MM.1S (cell line): ENCODE measurements at regions not wholly inside any gene's neighbourhood (a gene's known extent, or its start where the extent isn't known, plus 50 kb on each side); places are given as distances from the start of the nearest gene placed in this dataset.

ENCODE experiments used
- DNase-seq: peaks from one replicate; pipeline ENCODE4 v3.0.0-alpha.2; 2015
- H2AFZ ChIP-seq: fragments of 300-600 bp; sonication (generic); 2 replicates; pipeline ENCODE4 v1.6.0; 2016; ENCODE audit warnings: antibody characterized with exemption, low read length
- H3F3A ChIP-seq: fragments of 300-600 bp; sonication (generic); 2 replicates; pipeline ENCODE4 v1.6.1; 2016; ENCODE audit warnings: mild to moderate bottlenecking, antibody characterized with exemption, low read length, moderate library complexity, mixed read lengths; ENCODE audit not compliant: insufficient read depth
- H3K27ac ChIP-seq: fragments of 300-600 bp; sonication (generic); 2 replicates; pipeline ENCODE4 v1.5.1; 2016; ENCODE audit warnings: mild to moderate bottlenecking, low read length
- H3K27me3 ChIP-seq: fragments of 300-600 bp; sonication (generic); replicated peaks from 2 replicates; pipeline ENCODE4 v1.6.0; 2016; ENCODE audit warnings: low read length; ENCODE audit not compliant: insufficient read depth
- H3K36me3 ChIP-seq: fragments of 300-600 bp; sonication (generic); replicated peaks from 2 replicates; pipeline ENCODE4 v1.6.1; 2016; ENCODE audit warnings: mild to moderate bottlenecking, low read length, mixed read lengths; ENCODE audit not compliant: insufficient read depth
- H3K4me1 ChIP-seq: fragments of 300-600 bp; sonication (generic); 2 replicates; pipeline ENCODE4 v1.6.1; 2016; ENCODE audit warnings: low read length, mixed read lengths
- H3K4me2 ChIP-seq: fragments of 300-600 bp; sonication (generic); 2 replicates; pipeline ENCODE4 v1.6.0; 2016; ENCODE audit warnings: low read depth, low read length
- H3K4me3 ChIP-seq: fragments of 300-600 bp; sonication (generic); 2 replicates; pipeline ENCODE4 v1.5.1; 2016; ENCODE audit warnings: low read length, mixed read lengths
- H3K79me2 ChIP-seq: fragments of 300-600 bp; sonication (generic); 2 replicates; pipeline ENCODE4 v1.6.1; 2016; ENCODE audit warnings: mixed run types, low read length, mixed read lengths
- H3K9ac ChIP-seq: fragments of 300-600 bp; sonication (generic); 2 replicates; pipeline ENCODE4 v1.6.1; 2016; ENCODE audit warnings: low read length, mixed read lengths
- H3K9me2 ChIP-seq: fragments of 300-600 bp; sonication (generic); replicated peaks from 2 replicates; pipeline ENCODE4 v1.6.1; 2016; ENCODE audit warnings: mild to moderate bottlenecking, low read length, mixed read lengths; ENCODE audit not compliant: insufficient read depth
- H3K9me3 ChIP-seq: fragments of 300-600 bp; sonication (generic); replicated peaks from 2 replicates; pipeline ENCODE4 v1.6.1; 2016; ENCODE audit warnings: mild to moderate bottlenecking, low read length, mixed read lengths; ENCODE audit not compliant: insufficient read depth
- H4K20me1 ChIP-seq: fragments of 300-600 bp; sonication (generic); 2 replicates; pipeline ENCODE4 v1.6.1; 2016; ENCODE audit warnings: mild to moderate bottlenecking, low read length, moderate library complexity, mixed read lengths; ENCODE audit not compliant: insufficient read depth
- CTCF ChIP-seq: fragments of 300-600 bp; sonication (generic); IDR thresholded peaks from 2 replicates; pipeline ENCODE4 v1.5.1; 2016; ENCODE audit warnings: antibody characterized with exemption, low read length, mixed read lengths
- EZH2 ChIP-seq: fragments of 300-600 bp; sonication (generic); optimal IDR thresholded peaks from 2 replicates; pipeline ENCODE3; 2017; ENCODE audit warnings: low read depth, mild to moderate bottlenecking, antibody characterized with exemption, low read length, mixed read lengths
- EZH2phosphoT487 ChIP-seq: fragments of 300-600 bp; sonication (generic); IDR thresholded peaks from 2 replicates; pipeline ENCODE4 v1.6.1; 2018; ENCODE audit warnings: antibody characterized with exemption, low read length

- H3K9ac ChIP-seq: no peak overlapping the region
- TF ChIP-seq CTCF: no peak
- no peak for TF ChIP-seq EZH2
- no peak for TF ChIP-seq EZH2phosphoT487
- H3K4me3 ChIP-seq: no peak overlapping the region
- 0 out of 2 replicates have a peak, but pooled peaks cover 4% of the 10 kb centered on the region for H3K4me1 ChIP-seq
- H3K36me3 ChIP-seq: no peaks in the 10 kb centered on the region
- H3K27ac ChIP-seq: no peak overlapping the region
- no peak overlapping the region for H3K4me2 ChIP-seq
- H3K9me2 ChIP-seq: no peaks in the 10 kb centered on the region
- no peaks in the 10 kb centered on the region for H4K20me1 ChIP-seq
- H3F3A ChIP-seq: no peaks in the 10 kb centered on the region
- H2AFZ ChIP-seq: no peak overlapping the region
- DNase-seq: no peak
- no peaks in the 10 kb centered on the region for H3K27me3 ChIP-seq
- no peaks in the 10 kb centered on the region for H3K9me3 ChIP-seq
- no peaks in the 10 kb centered on the region for H3K79me2 ChIP-seq
These were observed 330.7 kb upstream of the RASGEF1B start for GRCh38 chr4:81802285-81802846.

GRCh38 chr4:81799371-81799770 lies 327.7 kb upstream of the RASGEF1B start:
- H2AFZ ChIP-seq: no peak overlapping the region
- no peaks in the 10 kb centered on the region for H3K36me3 ChIP-seq
- no peak for DNase-seq
- no peak for TF ChIP-seq CTCF
- no peak overlapping the region for H3K4me3 ChIP-seq
- H3K4me1 ChIP-seq: peaks cover 11% of the 10 kb centered on the region; the same call in 1 of the 2 replicates
- H3K9me3 ChIP-seq: no peaks in the 10 kb centered on the region
- no peaks in the 10 kb centered on the region for H4K20me1 ChIP-seq
- no peak overlapping the region for H3K27ac ChIP-seq
- H3K4me2 ChIP-seq: no peak overlapping the region
- H3K9ac ChIP-seq: no peak overlapping the region
- H3K27me3 ChIP-seq: no peaks in the 10 kb centered on the region
- H3F3A ChIP-seq: peaks cover 8% of the 10 kb centered on the region; the same call in 1 of the 2 replicates
- no peaks in the 10 kb centered on the region for H3K9me2 ChIP-seq
- H3K79me2 ChIP-seq: no peaks in the 10 kb centered on the region

- Histone ChIP-seq H3K4me1 (peaks cover 11% of the 10 kb centered on the region; the same call in 1 of the 2 replicates), H3K9me3 (no peaks in the 10 kb centered on the region)
These were observed 325.3 kb upstream of the RASGEF1B start for GRCh38 chr4:81796790-81797528.

More at GRCh38 chr4:81796790-81797528, 325.3 kb upstream of the RASGEF1B start:
- H2AFZ ChIP-seq: peak overlapping the region; percentile 35; the same call in 1 of the 2 replicates
- H4K20me1 ChIP-seq: no peaks in the 10 kb centered on the region
- peak; percentile 71 for DNase-seq
- H3K27ac ChIP-seq: peak overlapping the region; percentile 30; the same call in 1 of the 2 replicates
- no peaks in the 10 kb centered on the region for H3K9me2 ChIP-seq
- peaks cover 8% of the 10 kb centered on the region; the same call in 1 of the 2 replicates for H3F3A ChIP-seq
- H3K79me2 ChIP-seq: no peaks in the 10 kb centered on the region
- H3K36me3 ChIP-seq: no peaks in the 10 kb centered on the region
- H3K27me3 ChIP-seq: no peaks in the 10 kb centered on the region
- H3K4me2 ChIP-seq: peak overlapping the region; percentile 25
- TF ChIP-seq EZH2phosphoT487 (no peak), EZH2 (no peak), CTCF (no peak)
- H3K4me3 ChIP-seq: peak overlapping the region; percentile 0; the same call in 1 of the 2 replicates
- H3K9ac ChIP-seq: 0 out of 2 replicates have a peak overlapping the region, but pooled peaks have one; percentile 15
